Pancreas (tissue), 10 donors: ENCODE measurements at regions not wholly inside any gene's neighbourhood (a gene's known extent, or its start where the extent isn't known, plus 50 kb on each side); places are given as distances from the start of the nearest gene placed in this dataset.

Experiments used
- ATAC-seq, 4 donors: fragments of 200-7000 bp; cut with Tn5 transposase; one replicate each; pipeline versions ENCODE4 v1.8.0 to v1.9.1; 2020; ENCODE audit warnings: mild to moderate bottlenecking in 4 of 4, moderate library complexity in 4 of 4
- DNase-seq, 6 donors: peaks; one replicate each; pipeline ENCODE4 v3.0.0-alpha.2; 2020
- FAIRE-seq: peaks from 2 replicates; lab custom pipeline; 2012; peaks lifted over from hg19 to GRCh38; lab: Jason Lieb, UNC
- H3K27ac ChIP-seq, 4 donors: fragments of 200-600 bp; sonication (generic); 1 replicate in 3 of 4; 2 replicates in 1 of 4; pipeline versions ENCODE4 v1.5.0 to v1.8.0; 2020
- H3K27me3 ChIP-seq, 4 donors: fragments of 200-600 bp; one replicate each; pipeline ENCODE4 v1.8.0; 2021
- H3K36me3 ChIP-seq, 3 donors: fragments of 200-600 bp; sonication (generic) in 1 of 3; one replicate each; pipeline versions ENCODE4 v1.5.0 to v1.8.0; 2020 to 2021
- H3K4me1 ChIP-seq, 3 donors: fragments of 200-600 bp; one replicate each; pipeline ENCODE4 v1.8.0; 2021
- H3K4me3 ChIP-seq, 4 donors: fragments of 200-600 bp; sonication (generic) in 2 of 4; one replicate each; pipeline versions ENCODE4 v1.5.0 to v1.8.0; 2020 to 2021
- H3K9me3 ChIP-seq, 4 donors: fragments of 200-600 bp; one replicate each; pipeline ENCODE4 v1.8.0; 2021
- WGBS, 2 donors: extraction: QIAGEN DNeasy Blood & Tissue Kit; methylation state at CpG; one replicate each; pipeline ENCODE4 v1.1.7; 2013; 5-methylcytosine and 5-hydroxymethylcytosine counted together
- intact Hi-C, 3 donors: fragments of 100-400 bp; cut with DNase I; formaldehyde crosslinking; loops; one replicate each; pipeline versions ENCODE4 v1.11.1 to v1.14.2; 2022
- TF ChIP-seq, protein P1 (sequence below), 4 donors: fragments of 200-600 bp; sonication (generic) in 3 of 4; IDR thresholded peaks; one replicate each; pipeline versions ENCODE4 v1.5.0 to v1.8.0; 2021; ENCODE audit warnings: antibody characterized with exemption in 4 of 4
- donor health status: healthy with polysubstance abuse.
- donor health status: DM: no; HTN: no; CAD: no; lungs with moderate emphysema.
- donor health status: DM: no; HTN: no; CAD: no.
- donor health status: control.
- donor health status: control.
- donor health status: Bipolar disorder and iron deficiency.
- donor health status: DM: yes; HTN: yes; CAD: no.
- donor health status: DM: no; HTN: no; CAD: no.
- donor health status: DM: no; HTN: no; CAD: no.
- donor health status: DM: yes; HTN: yes; CAD: no.

DNA sequence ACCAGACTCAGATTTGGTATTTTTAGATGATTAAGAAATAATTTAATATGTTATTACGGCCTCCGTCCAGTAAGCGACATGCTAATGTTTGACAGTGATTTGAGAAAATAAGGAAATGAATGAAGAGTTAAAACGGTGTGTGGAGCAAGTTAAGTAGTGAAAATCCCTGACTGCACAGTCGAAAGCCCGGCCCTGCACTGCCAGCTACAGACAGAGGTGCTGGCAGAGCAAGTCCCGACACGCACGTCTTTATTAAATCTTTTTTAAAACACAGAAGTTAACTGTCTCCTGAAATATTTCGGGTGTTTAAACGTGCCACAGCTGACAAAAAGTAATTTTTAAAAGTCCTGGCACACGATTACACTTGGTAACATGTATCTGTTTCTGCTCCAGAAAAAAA lies 293.4 kb upstream of the RNF32 start:
- Histone ChIP-seq H3K27ac (no peak overlapping the region), H3K4me1 (no peaks in the 10 kb centered on the region), H3K9me3 (no peaks in the 10 kb centered on the region), H3K36me3 (no peaks in the 10 kb centered on the region), H3K4me3 (no peak overlapping the region), H3K27me3 (no peaks in the 10 kb centered on the region)
- no peak for DNase-seq
- FAIRE-seq = no peak
- TF ChIP-seq, protein P1, sequence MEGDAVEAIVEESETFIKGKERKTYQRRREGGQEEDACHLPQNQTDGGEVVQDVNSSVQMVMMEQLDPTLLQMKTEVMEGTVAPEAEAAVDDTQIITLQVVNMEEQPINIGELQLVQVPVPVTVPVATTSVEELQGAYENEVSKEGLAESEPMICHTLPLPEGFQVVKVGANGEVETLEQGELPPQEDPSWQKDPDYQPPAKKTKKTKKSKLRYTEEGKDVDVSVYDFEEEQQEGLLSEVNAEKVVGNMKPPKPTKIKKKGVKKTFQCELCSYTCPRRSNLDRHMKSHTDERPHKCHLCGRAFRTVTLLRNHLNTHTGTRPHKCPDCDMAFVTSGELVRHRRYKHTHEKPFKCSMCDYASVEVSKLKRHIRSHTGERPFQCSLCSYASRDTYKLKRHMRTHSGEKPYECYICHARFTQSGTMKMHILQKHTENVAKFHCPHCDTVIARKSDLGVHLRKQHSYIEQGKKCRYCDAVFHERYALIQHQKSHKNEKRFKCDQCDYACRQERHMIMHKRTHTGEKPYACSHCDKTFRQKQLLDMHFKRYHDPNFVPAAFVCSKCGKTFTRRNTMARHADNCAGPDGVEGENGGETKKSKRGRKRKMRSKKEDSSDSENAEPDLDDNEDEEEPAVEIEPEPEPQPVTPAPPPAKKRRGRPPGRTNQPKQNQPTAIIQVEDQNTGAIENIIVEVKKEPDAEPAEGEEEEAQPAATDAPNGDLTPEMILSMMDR (IDR thresholded peaks at IDR 0.05) = no peak
- 73 to 79% methylated on average over 12 of the region's 12 CpGs for WGBS, 2 donors
- intact Hi-C loops = no loop called here
- no peak for ATAC-seq

DNA sequence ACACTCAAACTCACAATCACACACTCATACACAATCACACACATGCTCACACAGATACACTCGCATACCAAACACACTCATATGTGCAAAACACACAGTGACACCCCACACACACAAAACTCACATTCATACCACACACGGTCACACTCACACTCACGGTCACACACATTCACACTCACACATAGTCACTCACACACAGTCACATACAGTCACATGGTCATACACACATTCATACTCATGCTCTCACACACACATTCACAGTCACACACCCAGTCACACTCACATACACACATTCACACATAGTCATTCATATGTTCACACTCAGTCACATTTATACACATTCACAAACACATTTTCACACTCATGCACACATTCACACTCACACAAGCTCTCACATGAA lies 296.0 kb upstream of the RNF32 start:
- Histone ChIP-seq H3K27me3 (no peaks in the 10 kb centered on the region), H3K4me3 (no peak overlapping the region), H3K9me3 (no peaks in the 10 kb centered on the region), H3K4me1 (no peaks in the 10 kb centered on the region), H3K36me3 (no peaks in the 10 kb centered on the region), H3K27ac (no peak overlapping the region)
- FAIRE-seq = no peak
- 92% methylated on average over 3 of the region's 3 CpGs for WGBS, 2 donors
- no peak for DNase-seq
- intact Hi-C loops = no loop called here
- TF ChIP-seq, protein P1 (IDR thresholded peaks at IDR 0.05) = no peak
- no peak for ATAC-seq

DNA sequence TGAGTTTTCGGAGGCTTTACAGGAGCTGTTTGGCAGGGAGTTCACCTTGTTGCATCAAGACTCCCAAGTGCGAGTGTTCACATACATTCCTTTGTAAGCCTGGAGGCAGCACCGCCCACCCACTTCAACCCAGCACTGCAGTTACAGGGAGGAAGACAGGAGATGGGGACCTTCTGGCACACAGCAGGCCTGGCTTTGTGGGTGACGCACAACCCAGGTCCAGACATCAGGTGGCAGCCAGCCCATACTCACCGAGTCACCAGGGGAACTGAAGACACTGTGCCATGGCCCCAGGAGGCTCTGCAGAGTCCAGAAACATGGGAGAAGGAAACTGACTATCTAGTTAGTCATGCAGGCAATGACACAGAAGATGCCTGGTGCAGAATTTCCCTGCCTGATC lies 305.9 kb upstream of the RNF32 start:
- Histone ChIP-seq H3K4me3 (no peak overlapping the region), H3K9me3 (no peaks in the 10 kb centered on the region), H3K27me3 (no peaks in the 10 kb centered on the region), H3K27ac (no peak overlapping the region), H3K36me3 (no peaks in the 10 kb centered on the region), H3K4me1 (no peaks in the 10 kb centered on the region)
- TF ChIP-seq, protein P1 (IDR thresholded peaks at IDR 0.05) = no peak
- no peak for ATAC-seq
- no peak for DNase-seq
- intact Hi-C loops = no loop called here
- no peak for FAIRE-seq
- 74 to 84% methylated on average over 5 of the region's 5 CpGs for WGBS, 2 donors

DNA sequence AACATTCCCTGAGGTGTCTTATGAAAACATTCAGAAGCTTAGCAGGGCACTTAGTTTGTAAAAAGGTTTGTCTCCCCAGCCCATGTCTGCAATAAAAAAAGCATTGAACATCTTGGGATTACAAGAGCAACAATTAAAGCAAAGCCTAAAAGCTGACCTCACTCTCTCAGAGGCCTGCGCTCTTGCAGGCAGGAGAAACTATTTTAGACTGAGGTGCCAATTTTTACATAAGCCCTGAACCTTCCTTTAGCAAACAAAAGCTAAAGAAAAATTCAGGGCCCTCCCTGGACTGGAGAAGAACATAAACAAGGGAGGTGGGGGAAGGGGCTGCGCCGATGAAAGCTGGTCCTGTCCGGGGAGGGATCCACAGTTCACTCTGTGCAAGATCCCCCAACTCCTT lies 312.7 kb upstream of the RNF32 start:
- ATAC-seq (no peak), DNase-seq (no peak), FAIRE-seq (no peak)
- H3K36me3 ChIP-seq = no peaks in the 10 kb centered on the region
- H3K27ac ChIP-seq = no peak overlapping the region
- H3K4me1 ChIP-seq = no peaks in the 10 kb centered on the region
- no peaks in the 10 kb centered on the region for H3K9me3 ChIP-seq
- H3K27me3 ChIP-seq = no peaks in the 10 kb centered on the region
- TF ChIP-seq, protein P1 (IDR thresholded peaks at IDR 0.05) = no peak
- no peak overlapping the region for H3K4me3 ChIP-seq
- intact Hi-C loops = no loop called here
- WGBS, 2 donors = 65% methylated on average over 4 of the region's 4 CpGs

DNA sequence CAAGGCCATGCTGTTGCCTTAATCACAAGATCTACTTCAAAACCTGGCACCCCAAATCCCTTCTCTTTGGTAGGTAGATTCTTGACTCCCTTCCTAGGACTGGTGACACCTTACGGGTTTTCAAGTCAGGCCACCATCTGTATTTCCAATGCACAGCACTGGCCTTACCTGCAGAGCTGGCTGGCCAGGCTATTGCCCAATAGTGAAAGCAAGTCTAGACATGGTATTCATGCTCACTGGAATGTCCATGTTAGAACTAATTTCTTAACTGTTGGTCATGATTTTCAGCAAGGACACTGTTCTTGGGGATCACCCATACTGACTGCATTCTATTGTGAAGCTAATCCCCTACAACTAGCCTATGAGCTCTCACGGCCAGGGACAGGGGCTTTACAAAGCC lies 313.1 kb upstream of the RNF32 start:
- DNase-seq (no peak), FAIRE-seq (no peak), ATAC-seq (no peak)
- Histone ChIP-seq H3K9me3 (no peaks in the 10 kb centered on the region), H3K4me3 (no peak overlapping the region), H3K36me3 (no peaks in the 10 kb centered on the region), H3K27me3 (no peaks in the 10 kb centered on the region), H3K27ac (no peak overlapping the region), H3K4me1 (no peaks in the 10 kb centered on the region)
- intact Hi-C loops = no loop called here
- 76 to 82% methylated on average over 2 of the region's 2 CpGs for WGBS, 2 donors
- TF ChIP-seq, protein P1 (IDR thresholded peaks at IDR 0.05) = no peak
